Activated CD4-positive, alpha-beta memory T cell treated with anti-CD3 and anti-CD28 coated beads for 36 hours (primary cell): ENCODE measurements at regions not wholly inside any gene's neighbourhood (a gene's known extent, or its start where the extent isn't known, plus 50 kb on each side); places are given as distances from the start of the nearest gene placed in this dataset.
"Not testable (repeated sequence)": the region's sequence is repeated elsewhere in the genome, so short reads cannot be mapped to it uniquely, and the experiment has no call there.

ENCODE experiments used
- CTCF ChIA-PET: fragments of 350-600 bp; sonication (Branson Sonifier 250); formaldehyde crosslinking; loops from one replicate; lab custom pipeline; 2021; ENCODE audit warnings: antibody characterized with exemption, inconsistent platforms; lab: Charles Lee
- POLR2A ChIA-PET: fragments of 350-600 bp; sonication (Branson Sonifier 250); formaldehyde crosslinking; loops from one replicate; lab custom pipeline; 2021; ENCODE audit warnings: antibody characterized with exemption; lab: Charles Lee
- DNase-seq: peaks from one replicate; pipeline ENCODE4 v3.0.0-alpha.2; 2020
- H3K27ac Mint-ChIP-seq: one replicate; pipeline ENCODE4 v1.8.0; 2021; ENCODE audit warnings: mixed read lengths
- H3K27me3 Mint-ChIP-seq: one replicate; pipeline ENCODE4 v1.8.0; 2021; ENCODE audit warnings: mixed read lengths
- H3K36me3 Mint-ChIP-seq: one replicate; pipeline ENCODE4 v1.8.0; 2021; ENCODE audit warnings: mixed read lengths
- H3K4me1 Mint-ChIP-seq: one replicate; pipeline ENCODE4 v1.8.0; 2021; ENCODE audit warnings: low read depth, mixed read lengths
- H3K4me3 Mint-ChIP-seq: one replicate; pipeline ENCODE4 v1.8.0; 2021; ENCODE audit warnings: mild to moderate bottlenecking, mixed read lengths
- H3K9me3 Mint-ChIP-seq: one replicate; pipeline ENCODE4 v1.8.0; 2021; ENCODE audit warnings: mixed read lengths
- intact Hi-C: fragments of 100-400 bp; cut with micrococcal nuclease; formaldehyde crosslinking; loops from one replicate; pipeline ENCODE4 v1.15.1; 2023

GRCh38 chr12:24630446-24630845 lies 318.5 kb downstream of the BCAT1 start:
- H3K9me3 Mint-ChIP-seq: no peaks in the 10 kb centered on the region
- H3K36me3 Mint-ChIP-seq: no peaks in the 10 kb centered on the region
- intact Hi-C loops: no loop called here
- H3K4me3 Mint-ChIP-seq: no peak overlapping the region
- no peak for DNase-seq
- no peak overlapping the region for H3K27ac Mint-ChIP-seq
- ChIA-PET CTCF (no interaction called here), POLR2A (no interaction called here)
- H3K4me1 Mint-ChIP-seq: no peaks in the 10 kb centered on the region
- H3K27me3 Mint-ChIP-seq: no peaks in the 10 kb centered on the region

DNA sequence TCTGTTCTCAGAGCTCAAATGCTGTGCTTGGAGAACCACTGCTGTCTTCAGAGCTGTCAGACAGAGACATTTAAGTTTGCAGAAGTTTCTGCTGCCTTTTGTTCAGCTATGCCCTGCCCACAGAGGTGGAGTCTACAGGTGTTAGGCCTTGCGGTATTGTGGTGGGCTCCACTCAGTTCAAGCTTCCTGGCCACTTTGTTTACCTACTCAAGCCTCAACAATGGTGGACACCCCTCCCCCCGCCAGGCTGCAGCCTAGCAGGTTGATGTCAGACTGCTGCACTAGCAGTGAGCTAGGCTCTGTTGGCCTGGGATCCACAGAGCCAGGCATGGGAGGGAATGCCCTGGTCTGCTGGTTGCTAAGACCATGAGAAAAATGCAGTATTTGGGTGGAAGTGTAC lies 323.8 kb downstream of the BCAT1 start:
- no peak for DNase-seq
- H3K9me3 Mint-ChIP-seq: peaks cover 14% of the 10 kb centered on the region
- intact Hi-C loops: no loop called here
- no peaks in the 10 kb centered on the region for H3K4me1 Mint-ChIP-seq
- peaks cover 2% of the 10 kb centered on the region for H3K27me3 Mint-ChIP-seq
- POLR2A ChIA-PET: no interaction called here
- CTCF ChIA-PET: no interaction called here
- no peak overlapping the region for H3K4me3 Mint-ChIP-seq
- no peaks in the 10 kb centered on the region for H3K36me3 Mint-ChIP-seq
- H3K27ac Mint-ChIP-seq: no peak overlapping the region

DNA sequence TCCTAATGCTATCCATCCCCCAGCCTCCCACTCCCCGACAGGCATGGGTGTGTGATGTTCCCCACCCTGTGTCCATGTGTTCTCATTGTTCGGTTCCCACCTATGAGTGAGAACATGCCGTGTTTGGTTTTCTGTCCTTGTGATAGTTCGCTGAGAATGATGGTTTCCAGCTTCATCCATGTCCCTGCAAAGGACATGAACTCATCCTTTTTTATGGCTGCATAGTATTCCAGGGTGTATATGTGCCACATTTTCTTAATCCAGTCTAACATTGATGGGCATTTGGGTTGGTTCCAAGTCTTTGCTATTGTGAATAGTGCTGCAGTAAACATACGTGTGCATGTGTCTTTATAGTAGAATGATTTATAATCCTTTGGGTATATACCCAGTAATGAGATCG lies 328.9 kb downstream of the BCAT1 start:
- CTCF ChIA-PET: not testable (repeated sequence)

GRCh38 chr12:24617471-24617870 lies 331.4 kb downstream of the BCAT1 start:
- Mint-ChIP-seq H3K4me3 (no peak overlapping the region), H3K9me3 (peaks cover 9% of the 10 kb centered on the region), H3K27ac (no peak overlapping the region), H3K36me3 (no peaks in the 10 kb centered on the region), H3K27me3 (no peaks in the 10 kb centered on the region), H3K4me1 (no peaks in the 10 kb centered on the region)
- DNase-seq: no peak
- ChIA-PET POLR2A (no interaction called here), CTCF (no interaction called here)
- intact Hi-C loops: no loop called here

More for the DNA sequence above, 328.9 kb downstream of the BCAT1 start:
- intact Hi-C loops, DNase-seq, H3K36me3 Mint-ChIP-seq, H3K4me3 Mint-ChIP-seq, H3K27ac Mint-ChIP-seq, H3K27me3 Mint-ChIP-seq, H3K4me1 Mint-ChIP-seq, POLR2A ChIA-PET: not testable (repeated sequence)
- H3K9me3 Mint-ChIP-seq: peaks cover 14% of the 10 kb centered on the region

DNA sequence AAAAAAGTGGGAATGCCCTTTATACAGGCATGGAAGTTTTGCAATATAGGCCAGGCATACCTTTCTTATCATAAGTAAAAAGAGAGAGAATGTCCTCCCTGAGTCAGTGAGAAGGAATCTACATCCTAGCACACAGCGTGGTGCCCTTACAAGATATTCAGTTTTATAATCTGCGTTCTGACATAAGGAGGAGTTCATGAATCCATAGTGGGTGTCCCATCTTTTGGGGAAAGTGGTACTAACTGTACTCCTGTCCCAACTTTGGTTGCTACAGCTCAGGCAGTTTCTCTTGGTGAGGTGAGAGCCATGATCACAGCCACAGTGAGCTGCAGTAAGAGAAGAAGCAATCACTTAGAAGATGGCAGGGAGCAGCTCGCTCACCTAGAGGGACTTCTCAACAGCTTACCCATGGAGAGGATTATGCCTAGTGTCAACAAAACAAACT lies 332.9 kb downstream of the BCAT1 start:
- H3K36me3 Mint-ChIP-seq: no peaks in the 10 kb centered on the region
- intact Hi-C loops: no loop called here
- ChIA-PET POLR2A (no interaction called here), CTCF (no interaction called here)
- H3K4me1 Mint-ChIP-seq: no peaks in the 10 kb centered on the region
- DNase-seq: no peak
- no peak overlapping the region for H3K27ac Mint-ChIP-seq
- H3K4me3 Mint-ChIP-seq: no peak overlapping the region
- H3K9me3 Mint-ChIP-seq: no peaks in the 10 kb centered on the region
- H3K27me3 Mint-ChIP-seq: peaks cover 2% of the 10 kb centered on the region

- ChIA-PET POLR2A (no interaction called here), CTCF (no interaction called here)
- intact Hi-C loops: no loop called here
- H3K4me3 Mint-ChIP-seq: no peak overlapping the region
- H3K9me3 Mint-ChIP-seq: peaks cover 5% of the 10 kb centered on the region
- H3K27me3 Mint-ChIP-seq: peaks cover 2% of the 10 kb centered on the region
- H3K27ac Mint-ChIP-seq: no peak overlapping the region
- H3K36me3 Mint-ChIP-seq: no peaks in the 10 kb centered on the region
- no peaks in the 10 kb centered on the region for H3K4me1 Mint-ChIP-seq
- no peak for DNase-seq
Measured at GRCh38 chr12:24608637-24609285, 340.1 kb downstream of the BCAT1 start.

DNA sequence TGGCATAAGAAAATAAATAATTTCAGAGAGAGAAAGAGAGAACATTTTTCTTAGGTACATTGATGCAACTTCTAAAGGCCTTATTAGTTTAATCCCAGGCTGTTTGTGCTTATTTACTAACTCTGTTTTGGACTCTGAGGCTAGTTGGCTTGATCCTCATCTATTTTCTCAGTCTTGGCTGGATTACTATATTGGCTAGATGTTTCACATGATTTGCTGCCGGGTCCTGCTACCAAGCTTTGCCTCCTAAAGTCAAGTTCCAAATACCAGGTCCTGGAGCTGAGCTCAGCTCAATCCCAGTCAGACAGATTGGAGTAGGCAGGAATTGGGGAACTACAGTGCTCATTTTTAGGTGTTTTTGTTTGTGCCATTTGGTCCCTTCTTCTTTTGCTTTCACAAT lies 340.8 kb downstream of the BCAT1 start:
- H3K27ac Mint-ChIP-seq: no peak overlapping the region
- H3K4me1 Mint-ChIP-seq: no peaks in the 10 kb centered on the region
- peaks cover 2% of the 10 kb centered on the region for H3K27me3 Mint-ChIP-seq
- no peaks in the 10 kb centered on the region for H3K36me3 Mint-ChIP-seq
- CTCF ChIA-PET: no interaction called here
- intact Hi-C loops: no loop called here
- DNase-seq: no peak
- H3K9me3 Mint-ChIP-seq: peaks cover 5% of the 10 kb centered on the region
- no peak overlapping the region for H3K4me3 Mint-ChIP-seq
- POLR2A ChIA-PET: no interaction called here

GRCh38 chr12:24605916-24606315 lies 343.0 kb downstream of the BCAT1 start:
- Mint-ChIP-seq H3K9me3 (peaks cover 5% of the 10 kb centered on the region), H3K4me3 (no peak overlapping the region), H3K4me1 (peaks cover under 1% of the 10 kb centered on the region), H3K36me3 (no peaks in the 10 kb centered on the region), H3K27me3 (no peaks in the 10 kb centered on the region), H3K27ac (no peak overlapping the region)
- no peak for DNase-seq
- ChIA-PET POLR2A (interaction anchor here (0.8 kb wide), 1 partner anchor 200 kb away, joined by 3 read pairs; no protein-coding TSS in a partner anchor), CTCF (no interaction called here)
- intact Hi-C loops: no loop called here

DNA sequence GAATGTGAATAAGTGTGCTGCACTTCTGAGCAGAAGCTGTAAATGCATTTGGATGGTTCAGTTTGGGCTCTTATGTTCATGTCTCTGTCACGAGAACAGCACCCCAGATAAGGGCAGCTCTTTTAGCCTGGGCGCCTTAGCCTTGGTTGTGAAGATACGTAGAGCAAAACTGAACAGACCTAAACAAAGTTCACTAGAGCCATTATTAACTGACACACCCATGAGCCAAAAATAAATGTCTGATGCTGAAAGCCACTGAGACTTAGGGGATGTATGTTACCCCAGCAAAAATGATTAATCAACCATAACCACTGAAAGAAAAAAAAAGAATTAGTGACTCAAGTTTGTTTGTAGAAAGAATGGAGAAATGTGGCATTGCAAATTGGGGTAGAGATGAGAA lies 343.4 kb downstream of the BCAT1 start:
- DNase-seq: no peak
- intact Hi-C loops: no loop called here
- ChIA-PET POLR2A (interaction anchor here (0.8 kb wide), 1 partner anchor 200 kb away, joined by 3 read pairs; no protein-coding TSS in a partner anchor), CTCF (no interaction called here)
- Mint-ChIP-seq H3K4me1 (peaks cover 2% of the 10 kb centered on the region), H3K4me3 (no peak overlapping the region), H3K27me3 (no peaks in the 10 kb centered on the region), H3K27ac (no peak overlapping the region), H3K36me3 (no peaks in the 10 kb centered on the region), H3K9me3 (peaks cover 5% of the 10 kb centered on the region)

DNA sequence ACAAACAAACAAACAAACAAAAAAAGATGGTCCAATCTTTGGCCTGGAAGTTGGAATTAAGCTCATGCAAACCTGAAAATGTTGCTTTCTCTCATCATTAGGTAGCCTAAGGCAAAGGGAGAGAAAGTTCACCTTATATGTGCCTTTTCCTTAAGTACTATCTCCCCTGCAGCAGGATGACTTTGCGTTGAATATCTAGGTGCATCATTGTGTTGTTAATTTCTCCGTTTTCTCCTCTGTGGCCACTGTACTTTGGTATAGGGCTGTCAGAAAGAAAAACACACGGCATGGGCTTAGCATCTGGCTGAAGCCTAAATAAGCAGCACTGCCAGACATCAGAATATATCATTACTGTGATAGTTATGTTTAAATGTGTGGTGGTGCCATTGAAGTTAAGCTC lies 345.5 kb downstream of the BCAT1 start:
- H3K27ac Mint-ChIP-seq: no peak overlapping the region
- H3K9me3 Mint-ChIP-seq: peaks cover 3% of the 10 kb centered on the region
- CTCF ChIA-PET: no interaction called here
- intact Hi-C loops: loop anchor here (5.0 kb wide), 1 partner anchor 219 kb away; no protein-coding TSS in a partner anchor
- POLR2A ChIA-PET: no interaction called here
- H3K36me3 Mint-ChIP-seq: no peaks in the 10 kb centered on the region
- peaks cover 5% of the 10 kb centered on the region for H3K4me1 Mint-ChIP-seq
- DNase-seq: no peak
- no peak overlapping the region for H3K4me3 Mint-ChIP-seq
- H3K27me3 Mint-ChIP-seq: peaks cover 1% of the 10 kb centered on the region

- H3K27me3 Mint-ChIP-seq: peaks cover 5% of the 10 kb centered on the region
- DNase-seq: no peak
- ChIA-PET POLR2A (no interaction called here), CTCF (no interaction called here)
- no peaks in the 10 kb centered on the region for H3K36me3 Mint-ChIP-seq
- peaks cover 5% of the 10 kb centered on the region for H3K4me1 Mint-ChIP-seq
- intact Hi-C loops: loop anchor here (1.0 to 5.0 kb wide), 5 partner anchors 107 to 238 kb away; no protein-coding TSS in a partner anchor
- peak overlapping the region; percentile 42 for H3K27ac Mint-ChIP-seq
- H3K4me3 Mint-ChIP-seq: no peak overlapping the region
- no peaks in the 10 kb centered on the region for H3K9me3 Mint-ChIP-seq
Measured at GRCh38 chr12:24600996-24601395, 347.9 kb downstream of the BCAT1 start.

- Mint-ChIP-seq H3K36me3 (no peaks in the 10 kb centered on the region), H3K4me3 (no peak overlapping the region), H3K9me3 (no peaks in the 10 kb centered on the region), H3K4me1 (peaks cover 5% of the 10 kb centered on the region), H3K27me3 (peaks cover 5% of the 10 kb centered on the region), H3K27ac (peak overlapping the region; percentile 42)
- POLR2A ChIA-PET: no interaction called here
- intact Hi-C loops: loop anchor here (1.0 to 5.0 kb wide), 3 partner anchors 130 to 222 kb away; no protein-coding TSS in a partner anchor
- DNase-seq: no peak
- CTCF ChIA-PET: no interaction called here
Measured at GRCh38 chr12:24600551-24600950, 348.4 kb downstream of the BCAT1 start.

DNA sequence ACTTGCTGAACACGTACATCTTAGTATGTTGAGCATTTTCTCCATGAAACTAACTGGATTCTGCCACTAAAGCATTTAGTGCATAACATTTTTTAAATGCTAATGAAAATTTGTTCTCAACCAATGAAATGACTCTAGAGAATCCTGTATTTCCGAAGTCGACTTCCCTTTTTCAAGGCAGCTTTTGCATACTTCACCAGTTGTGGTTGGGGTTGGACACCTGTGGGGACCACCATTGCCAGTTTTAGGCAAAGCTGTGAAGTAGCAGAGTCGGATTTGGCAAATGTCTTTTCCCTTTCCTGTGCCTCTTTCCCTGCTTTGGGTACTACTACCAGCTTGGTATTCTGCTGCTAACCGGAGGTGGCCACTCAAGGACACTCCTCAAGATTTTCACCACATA lies 349.2 kb downstream of the BCAT1 start:
- H3K27me3 Mint-ChIP-seq: peaks cover 5% of the 10 kb centered on the region
- POLR2A ChIA-PET: no interaction called here
- no peak overlapping the region for H3K4me3 Mint-ChIP-seq
- CTCF ChIA-PET: no interaction called here
- no peak for DNase-seq
- no peak overlapping the region for H3K27ac Mint-ChIP-seq
- no peaks in the 10 kb centered on the region for H3K9me3 Mint-ChIP-seq
- H3K4me1 Mint-ChIP-seq: peaks cover 5% of the 10 kb centered on the region
- intact Hi-C loops: loop anchor here (1.0 to 5.0 kb wide), 3 partner anchors 131 to 223 kb away; no protein-coding TSS in a partner anchor
- H3K36me3 Mint-ChIP-seq: no peaks in the 10 kb centered on the region
